Hepatocyte (in vitro differentiated cells): ENCODE measurements at regions not wholly inside any gene's neighbourhood (a gene's known extent, or its start where the extent isn't known, plus 50 kb on each side); places are given as distances from the start of the nearest gene placed in this dataset.

Source experiments
- DNase-seq: peaks from one replicate; pipeline ENCODE4 v3.0.0-alpha.2; 2016; ENCODE audit warnings: low spot score
- H2AFZ ChIP-seq: fragments of 200-600 bp; sonication (generic); 2 replicates; pipeline ENCODE4 v1.6.0; 2016; ENCODE audit warnings: antibody characterized with exemption, mild to moderate bottlenecking
- H3K27ac ChIP-seq: fragments of 200-600 bp; sonication (generic); 2 replicates; pipeline ENCODE4 v1.5.1; 2016; ENCODE audit warnings: mild to moderate bottlenecking
- H3K27me3 ChIP-seq: fragments of 200-600 bp; sonication (generic); 2 replicates; pipeline ENCODE4 v1.6.1; 2016
- H3K36me3 ChIP-seq: fragments of 200-600 bp; sonication (generic); replicated peaks from 2 replicates; pipeline ENCODE4 v1.5.1; 2016; ENCODE audit warnings: low read depth; ENCODE audit not compliant: insufficient read depth
- H3K4me1 ChIP-seq: fragments of 200-600 bp; sonication (generic); 2 replicates; pipeline ENCODE4 v1.5.1; 2016; ENCODE audit warnings: mild to moderate bottlenecking, moderate library complexity; ENCODE audit not compliant: insufficient read depth
- H3K4me2 ChIP-seq: fragments of 200-600 bp; sonication (generic); 2 replicates; pipeline ENCODE4 v1.6.0; 2016
- H3K4me3 ChIP-seq: fragments of 200-600 bp; sonication (generic); 2 replicates; pipeline ENCODE4 v1.5.1; 2016; ENCODE audit warnings: mild to moderate bottlenecking
- H3K79me2 ChIP-seq: fragments of 200-600 bp; sonication (generic); 2 replicates; pipeline ENCODE4 v1.6.0; 2017; ENCODE audit warnings: mild to moderate bottlenecking
- H3K9me2 ChIP-seq: fragments of 200-600 bp; sonication (generic); replicated peaks from 2 replicates; pipeline ENCODE4 v1.6.0; 2017; ENCODE audit warnings: mild to moderate bottlenecking; ENCODE audit not compliant: insufficient read depth
- H3K9me3 ChIP-seq: fragments of 200-600 bp; sonication (generic); 2 replicates; pipeline ENCODE4 v1.5.1; 2016; ENCODE audit warnings: low read depth, mild to moderate bottlenecking
- H4K20me1 ChIP-seq: fragments of 200-600 bp; sonication (generic); 2 replicates; pipeline ENCODE4 v1.6.0; 2016; ENCODE audit warnings: mild to moderate bottlenecking; ENCODE audit not compliant: insufficient read depth, poor library complexity, severe bottlenecking
- CTCF ChIP-seq: fragments of 200-600 bp; sonication (generic); IDR thresholded peaks from 2 replicates; pipeline ENCODE4 v1.5.1; 2016; ENCODE audit warnings: antibody characterized with exemption, mild to moderate bottlenecking; ENCODE audit not compliant: poor library complexity
- EZH2 ChIP-seq: fragments of 200-600 bp; sonication (generic); IDR thresholded peaks from 2 replicates; pipeline ENCODE4 v1.6.1; 2016; ENCODE audit warnings: antibody characterized with exemption, mild to moderate bottlenecking, borderline replicate concordance
- EZH2phosphoT487 ChIP-seq: fragments of 200-600 bp; sonication (generic); IDR thresholded peaks from one replicate; pipeline ENCODE4 v1.6.1; 2018; ENCODE audit warnings: antibody characterized with exemption, mild to moderate bottlenecking, low read depth, moderate library complexity; ENCODE audit not compliant: unreplicated experiment, severe bottlenecking
- WGBS: methylation state at CpG from one replicate; pipeline ENCODE4 v1.1.6; 2016; ENCODE audit warnings: low lambda C conversion rate; ENCODE audit errors: missing lambda C conversion rate; 5-methylcytosine and 5-hydroxymethylcytosine counted together

DNA sequence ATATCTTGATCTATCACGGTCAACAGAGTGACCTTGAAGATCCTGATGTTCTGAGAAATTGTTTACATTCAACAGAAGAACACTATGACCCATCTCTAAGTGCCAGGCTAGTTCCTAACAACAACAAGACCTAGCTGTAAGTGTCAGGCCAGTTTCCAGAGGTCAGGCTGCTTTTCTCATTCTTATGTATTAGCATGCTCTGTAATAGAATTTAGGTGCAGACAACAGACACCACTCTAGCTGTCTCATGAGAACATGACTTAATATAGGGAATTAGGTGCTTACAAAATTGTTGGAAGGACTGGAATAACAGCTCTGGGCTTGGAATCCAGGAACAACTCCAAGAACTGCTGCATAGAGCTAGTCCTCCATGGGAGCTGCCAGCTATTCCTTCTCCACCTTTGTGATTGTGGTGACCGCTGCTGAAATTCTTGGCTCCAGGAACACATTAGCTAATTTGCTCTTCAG, 138.7 kb downstream of the SNX18 start:
- Histone ChIP-seq H3K36me3 (no peaks in the 10 kb centered on the region), H3K4me2 (no peak overlapping the region), H3K9me3 (no peaks in the 10 kb centered on the region), H3K4me3 (no peak overlapping the region), H3K27me3 (no peaks in the 10 kb centered on the region), H4K20me1 (no peaks in the 10 kb centered on the region), H3K27ac (no peak overlapping the region), H3K4me1 (no peaks in the 10 kb centered on the region), H2AFZ (no peak overlapping the region), H3K79me2 (no peaks in the 10 kb centered on the region), H3K9me2 (no peaks in the 10 kb centered on the region)
- no peak for DNase-seq
- no peak for TF ChIP-seq CTCF
- TF ChIP-seq EZH2phosphoT487, result no peak
- TF ChIP-seq EZH2, result no peak
- 79% methylated on average over 2 of the region's 2 CpGs for WGBS

DNA sequence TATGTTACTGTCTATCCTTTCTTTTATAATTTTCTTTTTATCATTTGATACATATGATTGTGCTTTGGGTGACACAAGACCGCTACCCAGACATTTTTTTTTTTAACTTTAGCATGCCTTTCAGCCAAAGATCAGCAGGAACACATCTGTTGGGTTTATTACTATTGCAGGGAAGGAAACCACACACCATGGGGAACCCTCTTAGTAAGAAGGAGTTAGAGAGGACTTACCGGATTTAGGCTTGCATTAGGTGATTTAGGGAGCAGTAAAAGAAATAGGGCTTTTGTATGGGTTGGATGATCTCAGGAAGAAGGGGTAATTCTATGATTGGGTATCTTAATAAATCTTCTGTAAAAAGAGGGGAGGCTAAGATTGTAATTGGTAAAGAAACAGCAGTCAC, 138.2 kb downstream of the SNX18 start:
- no peak for TF ChIP-seq EZH2phosphoT487
- no peak for TF ChIP-seq CTCF
- TF ChIP-seq EZH2, result no peak
- Histone ChIP-seq H4K20me1 (no peaks in the 10 kb centered on the region), H3K9me3 (no peaks in the 10 kb centered on the region), H3K4me2 (no peak overlapping the region), H3K27me3 (no peaks in the 10 kb centered on the region), H3K9me2 (no peaks in the 10 kb centered on the region), H3K27ac (no peak overlapping the region), H3K36me3 (no peaks in the 10 kb centered on the region), H3K4me3 (no peak overlapping the region), H3K4me1 (no peaks in the 10 kb centered on the region), H3K79me2 (no peaks in the 10 kb centered on the region), H2AFZ (no peak overlapping the region)
- no peak for DNase-seq
- WGBS, result 91% methylated on average over 2 of the region's 2 CpGs

GRCh38 chr5:54655266-54655665, 137.7 kb downstream of the SNX18 start:
- Histone ChIP-seq H3K9me2 (no peaks in the 10 kb centered on the region), H3K9me3 (no peaks in the 10 kb centered on the region), H3K27ac (no peak overlapping the region), H2AFZ (no peak overlapping the region), H3K27me3 (no peaks in the 10 kb centered on the region), H3K4me2 (no peak overlapping the region), H3K4me1 (no peaks in the 10 kb centered on the region), H3K36me3 (no peaks in the 10 kb centered on the region), H4K20me1 (no peaks in the 10 kb centered on the region), H3K79me2 (no peaks in the 10 kb centered on the region), H3K4me3 (no peak overlapping the region)
- no peak for TF ChIP-seq CTCF
- TF ChIP-seq EZH2phosphoT487, result no peak
- TF ChIP-seq EZH2, result no peak
- DNase-seq, result no peak
- 81% methylated on average over 1 of the region's 1 CpG for WGBS
